ENCODE measurements at regions not wholly inside any gene's neighbourhood (a gene's known extent, or its start where the extent isn't known, plus 50 kb on each side); places are given as distances from the start of the nearest gene placed in this dataset.

GRCh38 chr20:11084508-11084907 is 410.7 kb upstream of the JAG1 start:
- TF ChIP-seq CTCF (IDR thresholded peaks at IDR 0.05) (no peak), POLR2A (IDR thresholded peaks at IDR 0.05) (no peak)
